Peyer's patch (tissue), 4 donors: ENCODE measurements at regions not wholly inside any gene's neighbourhood (a gene's known extent, or its start where the extent isn't known, plus 50 kb on each side); places are given as distances from the start of the nearest gene placed in this dataset.

Source experiments
- POLR2A ChIP-seq, 2 donors: fragments of 450-650 bp; IDR thresholded peaks; one replicate each; pipeline ENCODE4 v1.5.1; 2017; ENCODE audit warnings: antibody characterized with exemption in 2 of 2, mild to moderate bottlenecking in 2 of 2, moderate library complexity in 2 of 2
- TF ChIP-seq, protein P1 (sequence below), 6 experiments: fragments of 450-650 bp in 4 of 6; fragments of 200-600 bp in 2 of 6; sonication (generic) in 1 of 6; IDR thresholded peaks; one replicate each; pipeline ENCODE4 v1.5.1; 2017 to 2019; ENCODE audit warnings: antibody characterized with exemption in 6 of 6, mild to moderate bottlenecking in 3 of 6, moderate library complexity in 1 of 6

DNA sequence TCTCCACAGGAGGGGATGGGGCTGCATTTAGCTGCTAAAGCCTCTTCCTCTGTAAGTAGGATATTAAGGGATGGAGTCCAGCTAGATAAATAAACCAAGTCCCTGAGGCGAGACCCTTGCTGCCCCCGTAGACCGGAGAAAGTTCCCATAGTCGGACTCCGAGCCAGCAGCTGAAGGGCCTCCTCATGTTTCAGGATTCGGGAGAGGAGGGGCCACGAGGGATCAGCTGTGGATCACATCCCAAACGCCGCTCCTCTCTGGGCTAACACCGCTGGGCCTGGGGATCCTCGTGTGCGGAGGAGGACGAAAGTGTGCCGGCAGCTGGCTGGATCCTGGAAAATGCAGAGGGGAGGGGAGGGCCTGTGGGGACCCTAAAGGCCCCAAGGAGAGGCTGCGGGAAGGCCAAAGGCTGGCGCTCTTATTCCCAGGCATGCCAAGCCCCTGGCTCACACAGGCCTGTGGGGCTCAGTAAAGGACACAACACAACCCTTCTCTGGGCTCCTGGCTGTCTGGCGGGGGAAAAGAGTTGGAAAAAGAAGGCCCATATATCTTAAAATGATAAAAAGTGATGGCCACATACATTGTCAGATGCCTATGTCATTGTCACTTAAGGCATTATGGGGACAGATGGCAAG, 82.5 kb upstream of the TMEM72 start:
- no peak for TF ChIP-seq POLR2A (IDR thresholded peaks at IDR 0.05)
- TF ChIP-seq, protein P1, sequence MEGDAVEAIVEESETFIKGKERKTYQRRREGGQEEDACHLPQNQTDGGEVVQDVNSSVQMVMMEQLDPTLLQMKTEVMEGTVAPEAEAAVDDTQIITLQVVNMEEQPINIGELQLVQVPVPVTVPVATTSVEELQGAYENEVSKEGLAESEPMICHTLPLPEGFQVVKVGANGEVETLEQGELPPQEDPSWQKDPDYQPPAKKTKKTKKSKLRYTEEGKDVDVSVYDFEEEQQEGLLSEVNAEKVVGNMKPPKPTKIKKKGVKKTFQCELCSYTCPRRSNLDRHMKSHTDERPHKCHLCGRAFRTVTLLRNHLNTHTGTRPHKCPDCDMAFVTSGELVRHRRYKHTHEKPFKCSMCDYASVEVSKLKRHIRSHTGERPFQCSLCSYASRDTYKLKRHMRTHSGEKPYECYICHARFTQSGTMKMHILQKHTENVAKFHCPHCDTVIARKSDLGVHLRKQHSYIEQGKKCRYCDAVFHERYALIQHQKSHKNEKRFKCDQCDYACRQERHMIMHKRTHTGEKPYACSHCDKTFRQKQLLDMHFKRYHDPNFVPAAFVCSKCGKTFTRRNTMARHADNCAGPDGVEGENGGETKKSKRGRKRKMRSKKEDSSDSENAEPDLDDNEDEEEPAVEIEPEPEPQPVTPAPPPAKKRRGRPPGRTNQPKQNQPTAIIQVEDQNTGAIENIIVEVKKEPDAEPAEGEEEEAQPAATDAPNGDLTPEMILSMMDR (IDR thresholded peaks at IDR 0.05) = no peak
